ENCODE measurements at regions not wholly inside any gene's neighbourhood (a gene's known extent, or its start where the extent isn't known, plus 50 kb on each side); places are given as distances from the start of the nearest gene placed in this dataset.

DNA sequence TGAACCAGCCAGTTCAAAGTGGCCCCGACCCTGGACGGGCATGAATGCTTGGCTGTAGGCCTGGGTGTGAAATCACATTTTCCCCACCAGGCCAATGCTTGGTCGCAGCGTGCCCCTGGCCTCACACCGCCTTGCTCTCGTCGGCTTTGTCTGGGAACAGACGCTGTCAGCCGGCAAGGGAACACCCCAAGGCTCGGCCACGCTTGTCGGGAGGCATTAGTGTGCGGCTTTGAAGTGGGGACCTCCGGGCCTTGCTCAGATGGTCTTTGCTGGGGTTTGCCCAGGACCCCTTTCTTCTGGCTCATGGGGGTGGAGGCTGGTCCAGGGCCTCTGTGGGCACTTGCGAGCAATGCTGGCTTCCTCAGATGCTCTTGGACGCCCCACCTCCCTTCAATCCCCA is 79.1 kb downstream of the INHBB start:
- DNase-seq (ENCODE audit: low read depth), result no peak

DNA sequence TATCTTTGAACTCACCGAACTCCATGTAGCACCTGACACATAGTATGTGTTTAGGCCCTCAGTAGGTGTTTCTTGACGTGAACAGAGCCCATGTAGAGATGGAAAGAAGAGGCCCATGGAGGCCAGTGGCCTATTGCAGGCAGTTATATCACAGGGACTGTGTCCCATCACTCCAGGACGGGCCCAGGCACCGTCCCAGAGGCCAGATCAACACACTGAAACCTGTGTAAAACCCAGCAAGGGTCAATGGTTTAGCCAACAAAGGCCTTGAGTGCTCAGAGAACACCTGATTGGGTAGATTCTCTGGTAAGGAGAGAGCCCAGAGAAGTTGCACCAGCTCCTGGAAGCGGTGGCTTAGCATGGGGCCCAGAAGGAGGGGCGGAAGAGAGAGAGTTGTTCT is 82.8 kb downstream of the INHBB start:
- no peak for DNase-seq (ENCODE audit: low read depth)

DNA sequence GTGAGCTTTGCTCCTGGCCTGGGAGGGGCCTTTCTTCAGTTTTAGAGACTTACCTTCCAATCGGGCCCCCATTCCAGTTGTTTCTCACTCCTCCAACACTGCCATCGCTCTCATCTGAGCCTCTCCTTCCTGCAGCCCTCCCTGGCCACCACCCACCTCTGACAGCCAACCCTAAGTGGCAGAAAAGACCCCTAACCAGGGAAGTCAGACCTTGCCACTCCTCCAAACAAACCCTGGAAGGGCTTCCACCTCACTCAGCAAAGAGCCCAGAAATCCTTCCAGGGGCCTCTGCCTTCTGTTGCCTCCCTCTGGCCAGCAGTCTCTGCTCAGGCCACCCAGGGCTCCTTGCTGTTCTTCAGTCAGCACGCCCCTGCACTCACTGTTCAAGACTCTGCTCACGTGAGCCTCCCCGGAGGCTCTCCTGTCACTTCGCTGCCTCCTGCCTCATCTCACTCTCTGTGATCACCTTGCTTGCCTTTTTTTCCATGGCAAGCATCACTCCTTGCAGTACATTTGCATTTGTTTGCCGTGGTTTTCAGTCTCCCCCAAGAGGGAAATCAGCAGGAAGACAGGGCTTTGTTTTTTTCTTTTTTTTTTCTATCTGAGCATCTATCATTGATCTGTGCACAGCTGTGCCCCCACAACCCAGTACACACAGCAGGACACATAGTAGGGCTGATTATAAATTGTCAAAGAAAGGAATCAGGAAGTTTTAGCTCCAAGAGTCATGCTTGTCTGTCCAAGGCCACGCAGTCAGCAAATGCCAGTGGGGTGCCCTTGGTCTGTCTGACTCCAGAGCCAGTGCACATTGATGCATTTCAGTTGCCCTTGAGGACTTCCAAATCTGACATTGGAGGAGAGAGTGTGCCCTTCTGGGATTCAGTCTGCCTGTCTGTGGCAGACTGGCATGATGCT is 83.9 kb downstream of the INHBB start:
- no peak for DNase-seq (ENCODE audit: low read depth)

DNA sequence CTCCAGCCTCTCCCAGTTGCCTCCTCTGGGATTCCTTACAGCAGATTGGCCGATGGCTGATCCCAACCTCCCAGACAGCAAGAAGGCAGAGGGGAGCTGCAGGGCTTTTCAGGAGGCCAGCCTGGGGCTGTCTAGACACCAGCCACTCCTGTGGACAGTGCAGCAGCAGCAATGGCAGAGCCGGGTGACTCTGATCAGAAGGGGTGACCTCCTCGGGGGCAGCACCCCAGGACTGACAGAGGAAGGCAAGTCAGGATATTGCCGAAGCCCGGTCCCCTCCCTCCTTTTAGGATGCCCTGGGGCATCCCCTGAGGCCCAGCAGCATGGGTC is 84.5 kb downstream of the INHBB start:
- DNase-seq (ENCODE audit: low read depth), result no peak

DNA sequence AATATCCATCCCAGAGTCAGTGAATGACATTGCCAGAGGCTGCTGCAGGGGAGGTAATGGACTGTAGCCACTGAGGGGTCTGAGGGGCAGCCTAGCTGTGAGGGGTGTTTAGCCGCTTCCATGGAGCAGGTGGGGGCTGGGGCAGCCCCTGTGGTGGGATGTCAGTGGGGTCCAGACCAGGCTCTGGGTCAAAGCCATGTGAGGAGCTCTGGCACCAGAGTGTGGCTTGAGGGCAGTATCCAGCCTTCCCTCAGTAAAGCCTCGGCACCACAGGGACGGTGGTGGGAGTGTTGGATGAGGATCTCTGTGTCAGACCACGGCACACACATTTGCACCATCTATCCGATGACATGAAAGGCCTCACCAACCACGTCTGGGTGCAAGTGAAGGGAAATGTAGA is 85.0 kb downstream of the INHBB start:
- no peak for DNase-seq (ENCODE audit: low read depth)

DNA sequence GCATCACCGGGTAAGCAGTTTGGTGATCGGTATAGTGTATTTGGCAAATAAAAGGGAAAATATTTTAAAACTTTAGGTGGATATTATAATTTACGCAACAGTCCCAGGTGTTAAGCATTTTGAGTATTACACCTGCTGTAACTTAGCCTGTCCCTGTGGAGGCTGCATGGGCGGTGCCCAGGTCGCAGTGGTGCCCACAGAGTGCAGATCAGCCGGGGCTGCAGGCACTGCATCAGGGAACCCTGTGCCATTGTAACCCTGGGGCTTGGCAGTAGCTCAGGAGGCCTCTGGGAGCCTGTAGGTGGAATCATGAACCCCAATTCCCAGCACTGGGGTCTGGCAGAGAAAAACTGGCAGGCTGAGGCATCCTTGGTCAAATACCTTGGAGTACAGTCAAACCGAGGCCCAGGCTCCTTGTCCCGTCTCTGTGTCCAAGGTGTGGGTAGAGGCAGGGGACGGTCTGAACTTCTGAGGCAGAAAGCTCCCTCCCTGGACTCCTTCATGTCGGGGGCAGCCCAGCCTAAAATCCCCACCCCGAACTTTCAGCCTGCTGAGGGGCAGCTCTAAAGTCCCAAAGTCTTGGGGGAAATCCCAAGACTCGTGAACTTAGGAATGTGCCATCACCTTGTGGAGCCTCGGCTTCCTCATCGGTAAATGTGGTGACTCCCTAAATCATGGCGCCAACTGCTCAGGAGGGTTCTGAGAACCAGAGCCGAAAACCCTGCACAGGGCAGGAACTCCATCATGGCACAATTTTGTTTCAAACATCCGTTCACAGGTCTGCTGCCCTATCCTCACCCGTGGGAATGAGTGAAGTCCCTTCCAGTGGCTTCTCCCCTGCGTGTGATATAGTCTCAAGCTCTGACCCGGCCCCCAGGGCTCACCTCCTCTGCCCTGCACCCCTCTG is 85.7 kb downstream of the INHBB start:
- no peak for DNase-seq (ENCODE audit: low read depth)

GRCh38 chr2:120432293-120432975 is 86.5 kb downstream of the INHBB start:
- no peak for DNase-seq (ENCODE audit: low read depth)

GRCh38 chr2:120432976-120433815 is 87.3 kb downstream of the INHBB start:
- DNase-seq (ENCODE audit: low read depth), result no peak

DNA sequence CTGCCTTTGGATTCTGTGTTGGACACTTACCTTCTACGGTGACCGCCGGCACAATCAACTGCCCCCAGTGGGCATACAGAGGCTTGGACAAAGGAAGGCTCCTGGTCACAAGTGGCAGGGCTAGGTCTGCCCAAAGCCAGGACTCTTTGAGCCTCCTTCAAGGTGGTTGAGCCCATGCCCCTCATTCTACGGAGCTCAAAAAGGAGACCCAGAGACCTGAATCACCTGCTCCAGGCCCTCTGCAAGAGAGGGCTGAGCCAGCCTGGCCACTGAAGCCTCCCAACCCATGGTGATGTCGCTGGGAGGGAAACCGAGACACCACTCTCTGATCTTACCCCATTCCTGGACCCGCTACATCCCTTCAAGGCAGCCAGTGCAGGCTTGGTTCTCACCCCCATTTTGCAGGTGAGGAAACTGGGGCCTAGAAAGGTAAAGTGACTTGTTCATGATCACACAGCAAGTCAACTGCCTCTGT is 87.9 kb downstream of the INHBB start:
- no peak for DNase-seq (ENCODE audit: low read depth)

DNA sequence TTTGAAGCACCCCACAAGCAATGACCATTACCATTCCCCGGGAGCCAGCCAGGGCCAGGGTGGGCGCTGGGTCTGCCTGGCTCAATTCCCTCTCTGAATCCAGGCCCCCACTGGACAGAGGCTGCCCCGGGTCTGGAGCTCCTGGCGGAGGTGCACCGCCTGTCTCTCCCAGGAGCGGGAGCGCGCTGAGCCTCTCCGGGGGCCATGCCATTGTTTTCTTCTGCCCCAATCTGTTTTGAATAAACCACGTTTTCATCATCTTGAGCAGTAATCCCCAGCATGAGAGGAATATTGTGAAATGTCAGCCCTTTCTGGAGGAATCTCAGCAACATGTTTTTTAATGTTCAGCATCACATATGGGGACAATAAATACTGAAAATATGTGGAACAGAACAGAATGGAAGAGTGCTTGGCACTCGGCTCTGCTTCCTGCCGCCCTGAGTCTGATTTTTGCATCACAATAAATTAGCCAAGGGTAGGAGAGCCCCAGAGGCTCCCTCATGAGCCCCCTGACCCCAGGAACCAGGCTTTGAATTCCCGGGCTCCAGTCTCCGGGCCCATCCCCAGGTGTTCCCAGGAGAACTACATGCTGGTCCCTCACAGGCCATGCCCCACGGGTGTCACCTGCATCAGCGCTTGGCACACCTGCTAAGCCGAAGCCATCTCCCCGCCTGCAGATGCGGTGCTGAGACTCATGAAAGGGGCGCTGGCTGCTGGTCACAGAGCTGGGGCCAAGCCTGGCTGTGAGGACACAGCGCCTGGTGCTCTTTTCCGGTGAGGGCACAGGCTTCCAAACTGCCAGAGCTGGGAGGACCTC is 88.8 kb downstream of the INHBB start:
- DNase-seq (ENCODE audit: low read depth), result peak; percentile 85

GRCh38 chr2:120435671-120436459 is 89.9 kb downstream of the INHBB start:
- DNase-seq (ENCODE audit: low read depth), result no peak

GRCh38 chr2:120436460-120436739 is 90.5 kb downstream of the INHBB start:
- DNase-seq (ENCODE audit: low read depth), result peak; percentile 64

DNA sequence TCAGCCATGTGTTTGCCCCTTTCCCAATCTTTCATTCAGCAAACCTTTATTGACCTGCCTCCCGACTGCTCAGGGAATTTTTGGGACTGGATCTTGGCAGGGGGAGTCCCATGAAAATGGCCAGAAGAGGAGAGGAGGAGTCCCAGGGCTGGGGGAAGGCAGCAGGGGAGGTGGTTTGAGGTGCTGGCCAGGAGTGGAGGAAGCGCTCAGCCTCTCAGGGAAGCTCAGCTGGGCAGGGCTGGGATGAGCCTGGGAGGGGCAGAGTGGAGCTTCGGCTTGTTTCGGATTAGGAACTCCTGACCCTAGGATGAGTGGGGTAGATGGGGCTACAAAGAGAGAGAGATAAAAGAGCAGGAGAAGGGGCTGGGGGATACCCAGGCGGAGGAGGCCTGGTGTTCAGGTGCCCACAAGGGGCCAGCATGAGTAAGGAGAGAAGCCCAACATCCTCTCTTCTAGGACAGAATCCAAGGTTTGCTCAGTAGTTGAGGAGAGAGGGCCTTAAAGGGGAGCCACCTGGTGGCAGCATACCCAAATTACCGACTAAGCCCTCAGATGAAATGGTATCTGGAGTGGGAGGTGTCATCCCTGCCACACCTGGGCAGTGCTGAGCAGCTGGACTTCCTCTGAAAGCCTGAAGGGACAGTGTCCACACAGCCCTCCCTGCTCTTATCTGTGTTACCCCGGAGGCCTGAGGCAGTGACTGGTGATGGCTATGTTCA is 91.1 kb downstream of the INHBB start:
- DNase-seq (ENCODE audit: low read depth), result no peak

GRCh38 chr2:120437604-120438000 is 91.7 kb downstream of the INHBB start:
- DNase-seq (ENCODE audit: low read depth), result no peak

- no peak for DNase-seq (ENCODE audit: low read depth)
Measured at GRCh38 chr2:120438301-120439066, 92.5 kb downstream of the INHBB start.

- no peak for DNase-seq (ENCODE audit: low read depth)
Measured at GRCh38 chr2:120439067-120439368, 93.1 kb downstream of the INHBB start.

GRCh38 chr2:120439637-120440384 is 93.9 kb downstream of the INHBB start:
- DNase-seq (ENCODE audit: low read depth), result no peak
